ENCODE measurements at regions not wholly inside any gene's neighbourhood (a gene's known extent, or its start where the extent isn't known, plus 50 kb on each side); places are given as distances from the start of the nearest gene placed in this dataset.
"Not testable (repeated sequence)": the region's sequence is repeated elsewhere in the genome, so short reads cannot be mapped to it uniquely, and the experiment has no call there.

GRCh38 chr3:177495566-177495965, 298.3 kb upstream of the TBL1XR1 start:
- no peak for TF ChIP-seq TAF1 (IDR thresholded peaks at IDR 0.05; ENCODE audit: borderline replicate concordance, low read depth, low read length)
- DNase-seq (ENCODE audit: insufficient read length): no peak
- FAIRE-seq: no peak

- no peak for FAIRE-seq
- DNase-seq (ENCODE audit: insufficient read length): no peak
- TF ChIP-seq POLR2AphosphoS5 (IDR thresholded peaks at IDR 0.05; ENCODE audit: low read depth, low read length) (no peak), POLR2A (IDR thresholded peaks at IDR 0.05; ENCODE audit: low read depth, low read length) (no peak), TAF1 (IDR thresholded peaks at IDR 0.05; ENCODE audit: borderline replicate concordance, low read depth, low read length) (no peak)
Measured at GRCh38 chr3:177498037-177498857, 301.0 kb upstream of the TBL1XR1 start.

- FAIRE-seq; DNase-seq (ENCODE audit: insufficient read length): not testable (repeated sequence)
Measured at GRCh38 chr3:177499039-177499438, 301.8 kb upstream of the TBL1XR1 start.

GRCh38 chr3:177499779-177500423, 302.6 kb upstream of the TBL1XR1 start:
- TF ChIP-seq TAF1 (IDR thresholded peaks at IDR 0.05; ENCODE audit: borderline replicate concordance, low read depth, low read length) (no peak), POLR2A (IDR thresholded peaks at IDR 0.05; ENCODE audit: low read depth, low read length) (no peak), POLR2AphosphoS5 (IDR thresholded peaks at IDR 0.05; ENCODE audit: low read depth, low read length) (no peak)
- no peak for FAIRE-seq
- DNase-seq (ENCODE audit: insufficient read length): no peak

- FAIRE-seq: no peak
Measured at GRCh38 chr3:177510693-177511216, 313.5 kb upstream of the TBL1XR1 start.

GRCh38 chr3:177512945-177513814, 315.9 kb upstream of the TBL1XR1 start:
- DNase-seq (ENCODE audit: insufficient read length): no peak
- no peak for FAIRE-seq
- TF ChIP-seq TAF1 (IDR thresholded peaks at IDR 0.05; ENCODE audit: borderline replicate concordance, low read depth, low read length) (no peak), POLR2A (IDR thresholded peaks at IDR 0.05; ENCODE audit: low read depth, low read length) (no peak)

More at GRCh38 chr3:177510693-177511216, 313.5 kb upstream of the TBL1XR1 start:
- DNase-seq (ENCODE audit: insufficient read length): no peak
- TF ChIP-seq TAF1 (IDR thresholded peaks at IDR 0.05; ENCODE audit: borderline replicate concordance, low read depth, low read length) (no peak), POLR2AphosphoS5 (IDR thresholded peaks at IDR 0.05; ENCODE audit: low read depth, low read length) (no peak), POLR2A (IDR thresholded peaks at IDR 0.05; ENCODE audit: low read depth, low read length) (no peak)

- DNase-seq (ENCODE audit: insufficient read length) (no peak), FAIRE-seq (no peak)
- no peak for TF ChIP-seq POLR2A (IDR thresholded peaks at IDR 0.05; ENCODE audit: low read depth, low read length)
- TF ChIP-seq TAF1 (IDR thresholded peaks at IDR 0.05; ENCODE audit: borderline replicate concordance, low read depth, low read length): no peak
- no peak for TF ChIP-seq POLR2AphosphoS5 (IDR thresholded peaks at IDR 0.05; ENCODE audit: low read depth, low read length)
Measured at GRCh38 chr3:177513815-177514610, 316.7 kb upstream of the TBL1XR1 start.

GRCh38 chr3:177514611-177515499, 317.6 kb upstream of the TBL1XR1 start:
- FAIRE-seq: no peak
- no peak for TF ChIP-seq TAF1 (IDR thresholded peaks at IDR 0.05; ENCODE audit: borderline replicate concordance, low read depth, low read length)
- TF ChIP-seq POLR2A (IDR thresholded peaks at IDR 0.05; ENCODE audit: low read depth, low read length): no peak
- no peak for TF ChIP-seq POLR2AphosphoS5 (IDR thresholded peaks at IDR 0.05; ENCODE audit: low read depth, low read length)
- no peak for DNase-seq (ENCODE audit: insufficient read length)

GRCh38 chr3:177515786-177516157, 318.5 kb upstream of the TBL1XR1 start:
- FAIRE-seq: no peak
- no peak for TF ChIP-seq POLR2A (IDR thresholded peaks at IDR 0.05; ENCODE audit: low read depth, low read length)
- no peak for TF ChIP-seq POLR2AphosphoS5 (IDR thresholded peaks at IDR 0.05; ENCODE audit: low read depth, low read length)
- no peak for TF ChIP-seq TAF1 (IDR thresholded peaks at IDR 0.05; ENCODE audit: borderline replicate concordance, low read depth, low read length)
- no peak for DNase-seq (ENCODE audit: insufficient read length)
